Fibroblast of skin of left quadriceps (primary cell): ENCODE measurements at regions not wholly inside any gene's neighbourhood (a gene's known extent, or its start where the extent isn't known, plus 50 kb on each side); places are given as distances from the start of the nearest gene placed in this dataset.

Experiments used
- DNase-seq, 2 experiments: peaks; one replicate each; pipeline ENCODE4 v3.0.0-alpha.2; 2013; ENCODE audit warnings: low read depth in 2 of 2

- no peak for DNase-seq
Observed at GRCh38 chr18:22073411-22073810, 96.0 kb upstream of the GATA6 start.

- no peak for DNase-seq
Observed at GRCh38 chr18:22074282-22075070, 94.9 kb upstream of the GATA6 start.

- no peak for DNase-seq
Observed at GRCh38 chr18:22080035-22080434, 89.4 kb upstream of the GATA6 start.

- DNase-seq: no peak
Observed at GRCh38 chr18:22082408-22082807, 87.0 kb upstream of the GATA6 start.

GRCh38 chr18:22084547-22084946 lies 84.8 kb upstream of the GATA6 start:
- DNase-seq: no peak

- no peak for DNase-seq
Observed at GRCh38 chr18:22086973-22087372, 82.4 kb upstream of the GATA6 start.

GRCh38 chr18:22088029-22088428 lies 81.4 kb upstream of the GATA6 start:
- no peak for DNase-seq

- no peak for DNase-seq
Observed at GRCh38 chr18:22088996-22089640, 80.3 kb upstream of the GATA6 start.

- DNase-seq: no peak
Observed at GRCh38 chr18:22091341-22091740, 78.0 kb upstream of the GATA6 start.

GRCh38 chr18:22093731-22094357 lies 75.5 kb upstream of the GATA6 start:
- DNase-seq: no peak

GRCh38 chr18:22094358-22094734 lies 75.0 kb upstream of the GATA6 start:
- DNase-seq: no peak

- no peak for DNase-seq
Observed at GRCh38 chr18:22098563-22098989, 70.8 kb upstream of the GATA6 start.

- no peak for DNase-seq
Observed at GRCh38 chr18:22099925-22100324, 69.5 kb upstream of the GATA6 start.

GRCh38 chr18:22101731-22102130 lies 67.7 kb upstream of the GATA6 start:
- DNase-seq: no peak

GRCh38 chr18:22102953-22103646 lies 66.3 kb upstream of the GATA6 start:
- DNase-seq: no peak

GRCh38 chr18:22103647-22104031 lies 65.8 kb upstream of the GATA6 start:
- DNase-seq: no peak

- no peak for DNase-seq
Observed at GRCh38 chr18:22106536-22107292, 62.7 kb upstream of the GATA6 start.

GRCh38 chr18:22108674-22109073 lies 60.7 kb upstream of the GATA6 start:
- no peak for DNase-seq

GRCh38 chr18:22109535-22109934 lies 59.9 kb upstream of the GATA6 start:
- DNase-seq: no peak

GRCh38 chr18:22110461-22110924 lies 58.9 kb upstream of the GATA6 start:
- no peak for DNase-seq

- DNase-seq: no peak
Observed at GRCh38 chr18:22112215-22112614, 57.2 kb upstream of the GATA6 start.
